SKM-1 (cell line): ENCODE measurements at regions not wholly inside any gene's neighbourhood (a gene's known extent, or its start where the extent isn't known, plus 50 kb on each side); places are given as distances from the start of the nearest gene placed in this dataset.
"Not testable (repeated sequence)": the region's sequence is repeated elsewhere in the genome, so short reads cannot be mapped to it uniquely, and the experiment has no call there.

ENCODE experiments used
- DNase-seq: peaks from one replicate; lab custom pipeline; 2025; ENCODE audit not compliant: unreplicated experiment; lab: John Stamatoyannopoulos, UW

- DNase-seq: no peak
Observed at GRCh38 chr12:19624491-19624890, 185.2 kb downstream of the AEBP2 start.

GRCh38 chr12:19625551-19625950 is 186.3 kb downstream of the AEBP2 start:
- not testable (repeated sequence) for DNase-seq

GRCh38 chr12:19627719-19628118 is 188.4 kb downstream of the AEBP2 start:
- DNase-seq: no peak

GRCh38 chr12:19630536-19630935 is 191.2 kb downstream of the AEBP2 start:
- no peak for DNase-seq

- DNase-seq: no peak
Observed at GRCh38 chr12:19633194-19633593, 193.9 kb downstream of the AEBP2 start.

- DNase-seq: no peak
Observed at GRCh38 chr12:19633641-19634040, 194.3 kb downstream of the AEBP2 start.

GRCh38 chr12:19639781-19640415 is 200.6 kb downstream of the AEBP2 start:
- DNase-seq: no peak

- no peak for DNase-seq
Observed at GRCh38 chr12:19641235-19642080, 202.2 kb downstream of the AEBP2 start.

- no peak for DNase-seq
Observed at GRCh38 chr12:19642345-19642744, 203.1 kb downstream of the AEBP2 start.

- DNase-seq: no peak
Observed at GRCh38 chr12:19643635-19644034, 204.3 kb downstream of the AEBP2 start.

- DNase-seq: no peak
Observed at GRCh38 chr12:19644571-19644970, 205.3 kb downstream of the AEBP2 start.

- DNase-seq: no peak
Observed at GRCh38 chr12:19645823-19646222, 206.5 kb downstream of the AEBP2 start.

- no peak for DNase-seq
Observed at GRCh38 chr12:19646599-19646998, 207.3 kb downstream of the AEBP2 start.

- no peak for DNase-seq
Observed at GRCh38 chr12:19647806-19648556, 208.7 kb downstream of the AEBP2 start.

- no peak for DNase-seq
Observed at GRCh38 chr12:19648591-19648990, 209.3 kb downstream of the AEBP2 start.

- no peak for DNase-seq
Observed at GRCh38 chr12:19652386-19652785, 213.1 kb downstream of the AEBP2 start.

GRCh38 chr12:19654650-19655376 is 215.5 kb downstream of the AEBP2 start:
- no peak for DNase-seq

GRCh38 chr12:19657118-19657731 is 217.9 kb downstream of the AEBP2 start:
- DNase-seq: no peak

GRCh38 chr12:19657732-19658130 is 218.4 kb downstream of the AEBP2 start:
- DNase-seq: no peak

GRCh38 chr12:19659086-19659485 is 219.8 kb downstream of the AEBP2 start:
- DNase-seq: no peak

- DNase-seq: no peak
Observed at GRCh38 chr12:19659501-19659900, 220.2 kb downstream of the AEBP2 start.
